Liver (tissue), 7 donors: ENCODE measurements at regions not wholly inside any gene's neighbourhood (a gene's known extent, or its start where the extent isn't known, plus 50 kb on each side); places are given as distances from the start of the nearest gene placed in this dataset.

Experiments
- DNase-seq: peaks from one replicate; pipeline ENCODE4 v3.0.0-alpha.2; 2017; ENCODE audit warnings: low spot score
- H3K27ac ChIP-seq, 2 donors: one replicate each; pipeline ENCODE4 v1.7.0; 2013; ENCODE audit warnings: inconsistent platforms in 2 of 2, low read length in 2 of 2, control low read depth in 1 of 2, low read depth in 1 of 2, mild to moderate bottlenecking in 1 of 2
- H3K27me3 ChIP-seq, 4 donors: one replicate each; pipeline versions ENCODE4 v1.6.1 to v1.7.0; 2013; ENCODE audit warnings: low read length in 3 of 4, inconsistent platforms in 1 of 4, mild to moderate bottlenecking in 1 of 4, moderate library complexity in 1 of 4; ENCODE audit not compliant: control insufficient read depth in 4 of 4, insufficient read depth in 4 of 4
- H3K36me3 ChIP-seq, 4 donors: one replicate each; pipeline versions ENCODE4 v1.6.1 to v1.7.0; 2013; ENCODE audit warnings: low read length in 3 of 4, mild to moderate bottlenecking in 3 of 4, low read depth in 1 of 4, moderate library complexity in 1 of 4; ENCODE audit not compliant: control insufficient read depth in 4 of 4, insufficient read depth in 3 of 4
- H3K4me1 ChIP-seq, 4 donors: one replicate each; pipeline versions ENCODE4 v1.6.1 to v1.7.0; 2013; ENCODE audit warnings: low read length in 3 of 4, mild to moderate bottlenecking in 3 of 4, moderate library complexity in 1 of 4; ENCODE audit not compliant: control insufficient read depth in 4 of 4, insufficient read depth in 4 of 4
- H3K4me3 ChIP-seq, 3 donors: one replicate each; pipeline versions ENCODE4 v1.6.1 to v1.7.0; 2013; ENCODE audit warnings: low read length in 3 of 3, control low read depth in 1 of 3, low read depth in 1 of 3, mild to moderate bottlenecking in 1 of 3
- H3K9ac ChIP-seq, 2 donors: one replicate each; pipeline ENCODE4 v1.7.0; 2013; ENCODE audit warnings: low read length in 2 of 2, mild to moderate bottlenecking in 2 of 2, moderate library complexity in 2 of 2, control low read depth in 1 of 2, low read depth in 1 of 2
- H3K9me3 ChIP-seq, 4 donors: one replicate each; pipeline versions ENCODE4 v1.6.1 to v1.7.0; 2013; ENCODE audit warnings: low read length in 3 of 4; ENCODE audit not compliant: control insufficient read depth in 4 of 4
- EGR1 ChIP-seq, 2 donors: IDR thresholded peaks; 2 replicates each; pipeline ENCODE4 v1.6.1; 2016 to 2018; ENCODE audit warnings: antibody characterized with exemption in 2 of 2, low read depth in 2 of 2
- FOXA1 ChIP-seq: IDR thresholded peaks from 2 replicates; pipeline ENCODE4 v1.6.1; 2016; ENCODE audit warnings: antibody characterized with exemption
- FOXA2 ChIP-seq: IDR thresholded peaks from 2 replicates; pipeline ENCODE4 v1.6.1; 2016; ENCODE audit warnings: antibody characterized with exemption
- GABPA ChIP-seq, 2 donors: IDR thresholded peaks in 1 of 2; conservative IDR thresholded peaks in 1 of 2; 2 replicates each; pipeline ENCODE4 v1.6.1; 2016; ENCODE audit warnings: antibody characterized with exemption in 2 of 2, mild to moderate bottlenecking in 1 of 2, moderate library complexity in 1 of 2
- HNF4A ChIP-seq, 2 donors: conservative IDR thresholded peaks; 2 replicates each; pipeline ENCODE4 v1.6.1; 2016; ENCODE audit warnings: antibody characterized with exemption in 2 of 2, mild to moderate bottlenecking in 2 of 2
- HNF4G ChIP-seq: IDR thresholded peaks from 2 replicates; pipeline ENCODE4 v1.6.1; 2016; ENCODE audit warnings: antibody characterized with exemption
- JUND ChIP-seq, 2 donors: IDR thresholded peaks; 2 replicates each; pipeline ENCODE4 v1.6.1; 2016; ENCODE audit warnings: antibody characterized with exemption in 2 of 2
- RAD21 ChIP-seq, 2 donors: IDR thresholded peaks; 2 replicates each; pipeline ENCODE4 v1.6.1; 2016; ENCODE audit warnings: antibody characterized with exemption in 2 of 2, mild to moderate bottlenecking in 2 of 2
- RXRA ChIP-seq, 2 donors: IDR thresholded peaks; 2 replicates each; pipeline ENCODE4 v1.6.1; 2017 to 2018; ENCODE audit warnings: antibody characterized with exemption in 2 of 2, mild to moderate bottlenecking in 1 of 2
- TAF1 ChIP-seq: conservative IDR thresholded peaks from 2 replicates; pipeline ENCODE4 v1.6.1; 2016; ENCODE audit warnings: antibody characterized with exemption, mild to moderate bottlenecking
- YY1 ChIP-seq: IDR thresholded peaks from 2 replicates; pipeline ENCODE4 v1.6.1; 2016; ENCODE audit warnings: antibody characterized with exemption, mild to moderate bottlenecking
- WGBS: extraction: QIAGEN DNeasy Blood & Tissue Kit; methylation state at CpG from one replicate; pipeline ENCODE4 v1.1.7; 2013; 5-methylcytosine and 5-hydroxymethylcytosine counted together
- TF ChIP-seq, protein P1 (sequence below): IDR thresholded peaks from 2 replicates; pipeline ENCODE4 v1.6.1; 2016; ENCODE audit warnings: antibody characterized with exemption
- TF ChIP-seq, protein P2 (sequence below): IDR thresholded peaks from 2 replicates; pipeline ENCODE4 v1.6.1; 2016; ENCODE audit warnings: antibody characterized with exemption
- TF ChIP-seq, protein P3 (sequence below): IDR thresholded peaks from 2 replicates; pipeline ENCODE4 v1.6.1; 2016; ENCODE audit warnings: antibody characterized with exemption
- donor health status: healthy.
- donor health status: healthy.
- donor health status: healthy.
- donor health status: healthy.

DNA sequence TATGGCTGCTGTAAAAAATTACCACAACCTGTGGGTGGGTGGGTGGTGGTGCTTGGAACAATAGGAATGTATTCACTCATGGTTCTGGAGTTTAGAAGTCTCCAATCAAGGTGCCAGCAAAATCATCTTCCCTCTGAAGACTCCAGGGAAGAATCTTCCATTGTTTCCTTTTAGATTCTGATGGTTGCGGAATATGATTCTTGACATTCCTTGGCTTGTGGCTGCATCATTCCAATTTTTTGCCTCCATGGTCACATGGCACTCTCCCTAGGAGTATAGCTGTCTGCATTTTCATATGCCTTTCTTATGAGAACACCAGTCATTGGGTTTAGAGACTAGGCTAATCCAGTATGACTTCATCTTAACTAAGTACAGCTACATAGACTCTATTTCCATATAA is 401.0 kb downstream of the HS3ST3B1 start:
- Histone ChIP-seq H3K4me1 (no peaks in the 10 kb centered on the region), H3K36me3 (no peaks in the 10 kb centered on the region), H3K9me3 (no peaks in the 10 kb centered on the region), H3K4me3 (no peak overlapping the region), H3K9ac (no peak overlapping the region), H3K27me3 (no peaks in the 10 kb centered on the region), H3K27ac (no peak overlapping the region)
- TF ChIP-seq YY1 (no peak), FOXA2 (no peak), RAD21 (IDR thresholded peaks at IDR 0.05) (no peak), RXRA (IDR thresholded peaks at IDR 0.05) (no peak), TAF1 (no peak), GABPA (IDR thresholded peaks at IDR 0.05 in 1 of 2, conservative IDR thresholded peaks at IDR 0.05 in 1 of 2) (no peak)
- TF ChIP-seq, protein P1, sequence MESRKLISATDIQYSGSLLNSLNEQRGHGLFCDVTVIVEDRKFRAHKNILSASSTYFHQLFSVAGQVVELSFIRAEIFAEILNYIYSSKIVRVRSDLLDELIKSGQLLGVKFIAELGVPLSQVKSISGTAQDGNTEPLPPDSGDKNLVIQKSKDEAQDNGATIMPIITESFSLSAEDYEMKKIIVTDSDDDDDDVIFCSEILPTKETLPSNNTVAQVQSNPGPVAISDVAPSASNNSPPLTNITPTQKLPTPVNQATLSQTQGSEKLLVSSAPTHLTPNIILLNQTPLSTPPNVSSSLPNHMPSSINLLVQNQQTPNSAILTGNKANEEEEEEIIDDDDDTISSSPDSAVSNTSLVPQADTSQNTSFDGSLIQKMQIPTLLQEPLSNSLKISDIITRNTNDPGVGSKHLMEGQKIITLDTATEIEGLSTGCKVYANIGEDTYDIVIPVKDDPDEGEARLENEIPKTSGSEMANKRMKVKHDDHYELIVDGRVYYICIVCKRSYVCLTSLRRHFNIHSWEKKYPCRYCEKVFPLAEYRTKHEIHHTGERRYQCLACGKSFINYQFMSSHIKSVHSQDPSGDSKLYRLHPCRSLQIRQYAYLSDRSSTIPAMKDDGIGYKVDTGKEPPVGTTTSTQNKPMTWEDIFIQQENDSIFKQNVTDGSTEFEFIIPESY = no peak
- TF ChIP-seq, protein P2, sequence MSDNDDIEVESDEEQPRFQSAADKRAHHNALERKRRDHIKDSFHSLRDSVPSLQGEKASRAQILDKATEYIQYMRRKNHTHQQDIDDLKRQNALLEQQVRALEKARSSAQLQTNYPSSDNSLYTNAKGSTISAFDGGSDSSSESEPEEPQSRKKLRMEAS = no peak
- 100% methylated on average over 1 of the region's 1 CpG for WGBS
- DNase-seq = no peak

DNA sequence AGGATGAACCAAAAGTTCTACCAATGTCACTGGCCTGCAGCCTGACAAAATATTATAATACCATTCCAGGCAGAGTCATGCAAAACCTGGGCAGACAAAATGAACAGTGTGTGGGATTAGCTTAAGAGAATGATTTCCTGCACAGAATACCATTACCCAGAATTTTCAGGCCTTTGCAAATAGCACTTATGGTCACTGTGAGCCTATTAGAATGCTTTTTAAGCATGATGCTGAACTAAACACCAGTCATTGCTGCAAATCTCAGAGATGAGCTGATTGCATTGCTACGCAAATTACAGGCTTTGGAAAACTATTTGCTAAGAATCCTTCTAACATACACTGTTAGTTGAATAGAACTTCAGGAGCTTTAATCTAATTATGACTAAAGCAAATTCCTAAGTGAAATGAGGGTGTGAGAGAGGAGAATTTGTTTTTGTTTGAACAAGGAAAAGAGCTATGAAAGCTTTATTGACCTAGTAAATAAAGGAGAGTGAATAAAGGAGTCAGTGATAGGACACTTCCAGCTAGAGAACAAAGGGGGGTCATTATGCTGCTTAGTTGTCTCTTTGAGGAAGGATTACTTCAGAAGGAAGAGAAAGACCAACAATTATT is 398.8 kb downstream of the HS3ST3B1 start:
- 83% methylated on average over 1 of the region's 1 CpG for WGBS

More for the DNA sequence above, 398.8 kb downstream of the HS3ST3B1 start:
- Histone ChIP-seq H3K9ac (no peak overlapping the region), H3K9me3 (no peaks in the 10 kb centered on the region), H3K27ac (no peak overlapping the region), H3K4me1 (no peaks in the 10 kb centered on the region), H3K27me3 (no peaks in the 10 kb centered on the region), H3K4me3 (no peak overlapping the region), H3K36me3 (no peaks in the 10 kb centered on the region)
- TF ChIP-seq EGR1 (IDR thresholded peaks at IDR 0.05; ENCODE audit: low read depth in 2 of 2) (no peak), GABPA (IDR thresholded peaks at IDR 0.05 in 1 of 2, conservative IDR thresholded peaks at IDR 0.05 in 1 of 2) (no peak), RAD21 (IDR thresholded peaks at IDR 0.05) (no peak), JUND (IDR thresholded peaks at IDR 0.05) (no peak), HNF4A (conservative IDR thresholded peaks at IDR 0.05) (no peak), HNF4G (no peak), FOXA1 (no peak), FOXA2 (no peak), TAF1 (no peak), RXRA (IDR thresholded peaks at IDR 0.05) (no peak)
- TF ChIP-seq, protein P2 = no peak
- TF ChIP-seq, protein P3, sequence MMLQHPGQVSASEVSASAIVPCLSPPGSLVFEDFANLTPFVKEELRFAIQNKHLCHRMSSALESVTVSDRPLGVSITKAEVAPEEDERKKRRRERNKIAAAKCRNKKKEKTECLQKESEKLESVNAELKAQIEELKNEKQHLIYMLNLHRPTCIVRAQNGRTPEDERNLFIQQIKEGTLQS = no peak
- TF ChIP-seq, protein P1 = no peak
- DNase-seq = no peak
